Superior temporal gyrus (tissue), 1 donor: ENCODE measurements at regions not wholly inside any gene's neighbourhood (a gene's known extent, or its start where the extent isn't known, plus 50 kb on each side); places are given as distances from the start of the nearest gene placed in this dataset.
"Not testable (repeated sequence)": the region's sequence is repeated elsewhere in the genome, so short reads cannot be mapped to it uniquely, and the experiment has no call there.

Source experiments
- DNase-seq: peaks from one replicate; pipeline ENCODE4 v3.0.0-alpha.2; 2016; ENCODE audit errors: extremely low spot score

DNA sequence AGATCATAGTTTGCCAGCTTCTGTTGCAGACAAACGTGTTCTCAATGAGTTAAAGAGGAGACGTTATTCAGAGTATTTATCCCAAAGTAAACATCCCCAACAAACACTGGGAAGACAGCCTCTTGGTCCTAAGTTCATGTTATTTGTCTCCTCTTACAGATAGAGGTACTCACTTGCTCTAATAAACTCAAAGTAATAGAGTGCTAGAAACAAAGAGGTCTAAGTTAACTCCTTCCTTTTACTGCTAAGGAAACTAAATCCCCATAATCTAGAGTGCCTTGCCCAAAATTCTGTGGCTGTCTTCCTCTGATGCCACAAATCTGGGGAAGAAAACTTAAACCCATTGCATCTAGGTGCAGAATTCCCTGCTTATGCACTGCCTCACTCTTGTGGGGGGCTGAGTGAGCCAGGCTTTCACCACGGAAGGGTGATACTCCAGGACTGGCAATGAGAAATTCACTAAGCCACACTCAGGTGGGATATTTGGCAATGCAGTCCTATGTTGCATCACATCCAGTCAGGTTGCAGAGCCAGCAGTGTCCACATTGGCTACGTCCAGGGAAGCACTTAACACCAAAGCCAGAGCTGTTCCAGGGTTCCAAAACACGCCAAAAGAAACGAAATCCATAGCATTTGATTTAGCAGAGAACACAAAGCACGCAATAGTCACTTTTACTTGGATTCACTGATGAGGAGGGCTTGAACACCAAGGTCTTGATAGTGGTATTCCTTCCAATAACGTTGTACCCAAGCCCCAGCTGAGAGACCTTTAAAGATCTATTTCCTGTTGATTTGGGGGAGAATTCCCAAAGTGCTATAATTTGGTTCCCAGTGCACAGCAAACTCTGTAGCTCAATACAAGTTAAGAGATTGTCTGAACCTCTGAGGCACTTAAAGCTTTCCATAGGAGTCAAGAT, 81.0 kb upstream of the FOXQ1 start:
- no peak for DNase-seq

DNA sequence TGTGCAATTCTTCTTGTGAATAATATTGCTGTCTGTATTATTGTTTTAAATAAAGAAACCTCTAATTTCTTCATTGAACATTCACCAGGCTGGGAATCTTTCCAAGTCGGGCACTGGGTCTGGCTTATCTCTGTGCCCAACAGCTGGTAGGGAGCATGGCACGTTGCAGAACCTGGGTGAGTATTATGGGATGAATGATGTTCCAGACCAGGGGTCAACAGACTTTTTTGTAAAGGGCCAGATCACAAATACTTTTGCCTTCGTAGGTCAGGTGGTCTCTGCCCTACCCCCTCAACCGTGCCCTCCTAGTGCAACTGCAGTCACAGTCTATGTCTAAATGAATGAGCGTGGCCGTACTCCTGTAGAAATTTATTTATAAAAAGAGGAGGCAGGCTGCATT, 81.6 kb upstream of the FOXQ1 start:
- no peak for DNase-seq

DNA sequence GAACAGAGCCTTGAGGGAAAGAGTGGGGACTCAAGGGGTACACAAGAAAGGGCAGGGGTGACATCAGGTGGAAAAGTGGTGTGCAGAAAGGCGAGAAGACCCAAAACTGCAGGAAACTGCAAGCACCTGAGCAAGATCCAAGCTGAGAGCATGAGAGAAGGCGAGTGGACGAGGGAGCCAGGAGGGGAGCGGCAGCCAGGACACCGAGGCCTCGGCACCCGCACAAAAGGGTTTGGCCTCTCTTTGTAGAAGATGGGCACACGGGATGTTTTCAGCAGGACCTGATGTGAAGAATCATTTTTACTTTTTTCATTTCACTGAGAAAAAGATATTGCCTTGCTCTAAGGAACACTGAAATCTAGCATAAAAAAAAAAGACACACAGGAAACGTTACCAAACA, 82.1 kb upstream of the FOXQ1 start:
- DNase-seq: no peak

DNA sequence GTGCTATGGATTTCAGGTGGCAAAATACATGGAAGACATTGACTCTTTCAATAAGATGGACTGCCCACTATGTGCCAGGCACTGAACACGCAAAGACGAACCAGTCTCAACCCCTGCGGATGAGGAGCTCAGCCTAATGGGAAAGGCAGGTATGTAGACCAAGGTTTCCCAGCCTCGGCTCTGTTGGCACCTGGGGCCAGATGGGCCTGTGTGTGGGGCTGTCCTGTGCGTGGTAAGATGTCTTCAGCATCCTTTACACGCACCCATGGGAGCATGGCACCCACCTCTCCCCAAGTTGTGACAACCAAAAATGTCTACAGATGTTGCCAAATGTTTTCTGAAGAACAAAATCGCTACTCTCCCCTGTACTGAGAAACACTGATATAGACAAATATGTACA, 82.6 kb upstream of the FOXQ1 start:
- no peak for DNase-seq

DNA sequence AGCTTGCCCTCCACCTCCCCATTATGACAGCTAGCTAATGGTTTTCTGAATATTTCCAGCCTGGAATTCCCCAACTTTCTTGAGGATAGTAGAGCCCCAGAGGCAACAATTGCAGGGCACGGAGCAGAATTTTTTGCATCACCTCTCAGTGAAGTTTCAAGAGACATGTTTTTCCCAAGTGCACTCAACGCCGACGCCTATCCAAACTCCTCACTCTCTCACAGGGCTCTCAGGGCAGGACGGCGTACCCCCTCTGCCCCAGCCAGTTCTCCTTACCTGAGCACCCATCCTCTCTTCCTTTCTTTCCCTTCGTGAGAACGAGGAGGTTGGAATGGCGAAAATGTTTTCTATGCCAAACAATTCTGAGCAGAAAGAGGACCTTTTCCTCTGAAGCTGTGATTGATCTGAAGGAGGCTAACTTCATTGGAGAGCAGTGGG, 83.1 kb upstream of the FOXQ1 start:
- no peak for DNase-seq

DNA sequence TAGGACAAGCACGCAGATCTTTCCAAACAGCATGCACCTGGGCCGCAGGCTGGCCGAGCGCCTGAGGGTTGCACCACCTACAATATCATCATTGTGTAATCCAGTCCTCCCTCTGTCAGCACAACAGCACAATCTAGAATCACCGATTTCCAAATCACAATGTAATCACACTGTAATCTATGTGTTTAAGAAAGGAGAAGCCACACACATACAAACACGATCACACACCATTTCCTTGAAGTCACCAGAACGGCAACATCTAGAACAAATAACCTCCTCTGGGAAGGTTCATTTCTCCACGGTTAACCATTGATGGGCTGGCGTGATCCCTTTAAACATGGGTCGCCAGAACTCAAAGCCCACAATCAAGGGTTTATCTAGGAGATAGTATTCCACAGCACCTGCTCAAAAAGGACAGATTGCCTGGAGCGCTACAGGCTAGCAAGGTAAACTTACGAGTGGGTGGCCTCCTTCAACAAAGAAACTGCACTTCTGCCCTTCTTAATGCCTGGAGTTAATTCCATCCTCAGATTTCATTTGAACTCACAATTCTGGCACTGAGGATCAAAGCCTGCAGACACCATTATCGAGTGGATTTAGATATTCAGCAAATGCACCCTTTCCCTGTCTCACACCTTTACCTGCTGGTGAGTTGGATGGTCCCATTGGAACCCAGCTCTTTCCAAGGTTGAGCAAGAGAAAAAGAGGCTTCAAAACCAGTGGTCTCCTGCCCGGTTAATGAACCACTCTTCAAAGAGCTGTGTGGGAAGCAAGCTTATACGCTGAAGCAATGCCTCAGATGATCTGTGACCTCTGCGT, 83.8 kb upstream of the FOXQ1 start:
- DNase-seq: no peak

DNA sequence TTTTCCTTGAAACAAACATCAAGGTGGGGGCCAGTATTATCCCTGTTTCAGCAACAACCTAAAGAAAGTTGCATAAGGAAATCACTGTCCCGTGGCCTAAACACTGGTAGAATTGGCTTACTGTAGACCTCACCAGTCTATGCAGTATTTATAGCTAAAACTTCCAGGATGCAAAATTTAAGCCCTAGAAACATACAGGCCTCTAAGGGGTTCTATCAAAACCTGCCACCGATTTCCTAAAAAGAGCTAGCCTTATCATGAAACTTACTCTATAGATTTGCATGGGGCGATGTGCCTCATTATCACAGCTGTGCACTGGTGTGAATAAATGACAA, 84.3 kb upstream of the FOXQ1 start:
- no peak for DNase-seq

DNA sequence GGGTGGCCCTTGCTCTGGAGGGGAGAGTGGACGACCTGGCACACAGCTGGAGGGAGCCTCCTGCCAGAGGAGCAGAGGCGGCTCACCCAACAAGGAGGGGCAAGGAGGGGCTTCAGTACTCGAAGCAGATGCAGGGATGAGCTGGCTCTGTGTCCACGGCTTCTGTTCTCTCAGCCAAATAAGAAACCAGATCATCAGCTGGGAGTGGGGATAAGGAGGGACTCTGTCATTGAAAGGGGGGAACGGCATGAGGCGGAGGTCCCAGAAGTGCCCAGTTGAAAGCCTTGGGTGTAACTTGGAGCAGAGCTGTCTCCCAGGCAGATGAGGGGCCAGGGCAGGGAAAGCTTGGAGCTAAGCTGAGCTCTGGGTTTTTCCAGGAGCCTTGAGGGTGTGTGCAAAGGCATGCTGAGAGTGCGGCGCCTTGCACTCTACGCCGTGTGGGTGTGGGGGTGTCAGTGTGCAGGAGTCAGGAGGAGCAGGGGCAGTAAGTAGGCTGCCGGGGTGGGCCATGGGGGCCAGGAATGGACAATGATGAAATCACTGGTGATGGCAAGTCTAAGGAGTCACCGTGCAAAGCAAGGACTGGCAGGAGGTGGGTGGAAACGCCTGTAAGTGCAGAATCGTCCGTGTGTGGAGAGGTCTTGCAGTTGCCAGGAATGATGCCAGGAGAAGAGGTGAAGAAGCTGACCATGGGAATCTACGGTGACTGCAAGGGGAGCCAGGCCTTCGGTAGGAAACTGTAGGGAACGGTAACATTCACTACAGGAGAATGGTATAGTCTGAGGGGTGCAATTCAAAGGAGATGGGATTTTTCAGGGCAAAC, 85.4 kb upstream of the FOXQ1 start:
- DNase-seq: no peak

DNA sequence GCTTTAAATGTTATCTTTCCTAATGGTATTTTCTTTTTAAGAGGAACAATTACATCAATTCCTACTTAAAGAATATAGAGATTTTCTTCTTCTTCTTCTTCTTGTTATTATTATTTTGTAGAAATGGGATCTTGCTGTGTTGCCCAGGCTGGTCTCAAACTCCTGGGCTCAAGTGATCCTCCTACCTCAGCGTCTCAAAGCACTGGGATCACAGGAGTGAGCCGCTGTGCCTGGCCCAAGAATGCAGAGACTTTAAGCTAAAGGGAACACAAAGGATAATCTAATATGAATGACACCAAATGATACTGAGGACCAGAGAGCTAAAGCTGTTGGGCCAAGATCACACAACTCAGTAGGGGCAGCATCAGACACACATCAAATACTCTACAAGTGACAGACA, 87.4 kb upstream of the FOXQ1 start:
- no peak for DNase-seq

DNA sequence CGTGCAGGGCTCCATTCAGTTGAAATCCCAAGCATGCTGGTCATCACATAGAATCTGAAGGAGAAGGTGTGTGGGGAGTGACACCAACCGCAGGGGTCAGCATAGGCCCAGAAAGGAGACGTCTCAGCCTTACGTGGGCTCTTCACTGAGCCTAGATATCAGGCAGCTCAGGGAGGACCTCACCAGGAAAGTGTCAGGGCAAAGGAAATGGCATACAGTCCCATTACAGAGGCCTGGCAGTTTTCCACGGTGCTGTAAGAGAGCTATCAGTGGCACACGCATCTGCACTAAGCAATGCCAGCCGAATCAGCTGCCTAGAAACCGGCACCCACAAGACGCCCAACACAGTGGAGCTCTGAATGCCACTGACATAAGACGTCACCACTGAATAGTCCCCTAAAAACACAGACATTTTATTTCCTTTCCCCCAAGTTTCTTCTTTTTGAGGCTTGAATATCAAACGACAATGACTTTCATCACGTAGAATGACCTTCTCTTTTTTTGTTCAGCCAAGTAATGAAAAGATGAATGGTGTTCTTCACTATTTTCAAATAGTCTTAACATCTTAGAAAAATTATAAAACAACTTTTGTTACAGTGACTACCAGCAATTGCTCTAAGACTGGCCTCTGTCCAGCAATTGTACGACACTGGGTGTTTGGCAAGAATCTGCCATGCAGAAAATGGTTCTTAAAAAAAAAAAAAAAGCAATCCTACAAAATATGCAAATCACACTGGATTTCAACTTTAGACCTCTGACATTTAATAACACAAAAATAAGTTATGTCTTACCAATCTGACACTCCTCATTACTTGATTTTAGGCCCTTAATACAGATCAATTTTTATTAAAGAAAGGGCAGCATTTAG, 88.9 kb upstream of the FOXQ1 start:
- DNase-seq: peak; percentile 46

DNA sequence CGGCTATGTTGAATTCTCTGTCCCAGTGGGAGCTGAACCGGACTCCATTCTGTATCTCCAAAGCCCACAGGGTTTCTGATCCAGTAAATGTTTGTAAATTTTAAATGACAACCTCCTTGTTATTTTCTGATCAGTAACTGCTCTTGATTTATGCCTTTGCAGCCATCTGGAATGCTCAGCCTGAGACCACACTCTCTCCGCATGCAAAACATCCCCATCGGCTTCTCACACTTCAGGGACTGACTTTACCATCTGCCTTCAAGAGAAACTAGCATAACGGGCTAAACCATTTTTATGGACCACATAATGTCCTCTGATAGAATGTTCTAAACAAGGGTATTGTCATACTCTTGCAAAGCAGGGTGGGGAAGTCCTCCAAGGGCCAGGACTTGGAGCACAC, 94.5 kb upstream of the FOXQ1 start:
- DNase-seq: no peak

DNA sequence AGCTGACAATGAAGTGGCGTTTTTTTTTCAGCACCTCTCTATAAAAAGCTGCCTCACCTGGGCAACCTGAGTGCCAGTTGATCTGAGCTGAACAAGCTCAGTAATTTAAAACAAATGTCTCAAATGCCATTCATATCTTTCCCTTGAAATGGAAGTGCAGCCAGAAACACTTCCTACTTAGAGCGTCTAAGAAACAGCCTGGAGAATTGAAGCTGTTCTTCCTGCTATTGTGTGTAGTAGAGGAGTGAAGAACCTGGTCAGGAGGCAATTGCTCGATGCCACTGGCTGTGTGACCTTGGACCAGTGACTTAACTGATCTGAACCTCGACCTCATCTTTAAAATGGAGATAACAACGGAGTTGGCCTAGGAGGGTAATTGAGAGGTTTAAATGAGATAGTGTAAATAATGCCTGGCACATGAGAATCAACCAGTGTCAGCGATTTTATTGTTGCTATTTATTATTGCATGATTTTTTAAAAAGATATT, 95.4 kb upstream of the FOXQ1 start:
- no peak for DNase-seq

DNA sequence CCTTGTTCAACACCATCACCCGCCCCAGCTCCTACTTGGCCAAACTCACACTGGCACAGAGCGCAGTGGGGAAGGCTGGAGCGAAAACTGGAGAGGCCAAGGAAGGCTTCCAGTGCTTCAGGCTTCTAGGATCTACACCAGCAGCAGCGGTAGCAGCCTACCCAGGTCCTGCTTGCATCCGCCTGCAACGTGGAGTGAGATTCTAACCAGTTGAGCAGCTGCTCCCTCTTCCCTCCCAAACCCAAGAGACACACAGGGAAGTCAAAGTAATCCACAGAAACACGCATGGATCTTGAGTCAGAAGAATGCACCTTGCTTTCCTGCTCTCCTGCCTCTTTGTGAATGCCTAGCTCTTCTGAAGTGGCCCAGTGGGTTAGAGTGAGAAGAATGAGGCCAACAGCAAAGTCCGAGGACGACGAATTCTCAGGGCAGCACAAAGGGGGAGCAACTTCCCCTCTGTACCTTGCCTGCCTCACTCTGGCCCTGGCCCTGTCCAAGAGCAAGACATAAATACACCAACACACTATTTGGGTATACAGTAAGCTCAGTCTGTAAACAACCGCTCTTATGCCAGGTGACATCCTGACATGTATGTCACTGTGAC, 95.9 kb upstream of the FOXQ1 start:
- no peak for DNase-seq

DNA sequence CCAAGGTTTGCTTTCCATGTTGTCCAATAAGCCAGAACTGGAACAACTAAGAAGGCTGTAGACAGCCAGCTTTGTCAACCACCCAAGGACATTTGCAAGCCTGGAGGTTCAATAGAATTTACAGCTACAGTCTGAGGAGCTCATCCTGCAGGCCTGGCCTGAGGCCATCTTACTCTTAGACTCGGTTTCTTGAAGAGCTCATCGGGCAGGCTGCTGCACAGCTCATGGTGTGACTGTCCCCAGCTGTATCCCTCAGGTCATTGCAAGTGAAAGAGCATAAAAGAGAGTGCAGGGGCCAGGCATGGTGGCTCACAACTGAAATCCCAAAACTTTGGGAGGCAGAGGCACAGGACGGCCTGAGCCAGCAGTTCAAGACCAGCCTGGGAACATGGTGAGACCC, 96.9 kb upstream of the FOXQ1 start:
- no peak for DNase-seq

DNA sequence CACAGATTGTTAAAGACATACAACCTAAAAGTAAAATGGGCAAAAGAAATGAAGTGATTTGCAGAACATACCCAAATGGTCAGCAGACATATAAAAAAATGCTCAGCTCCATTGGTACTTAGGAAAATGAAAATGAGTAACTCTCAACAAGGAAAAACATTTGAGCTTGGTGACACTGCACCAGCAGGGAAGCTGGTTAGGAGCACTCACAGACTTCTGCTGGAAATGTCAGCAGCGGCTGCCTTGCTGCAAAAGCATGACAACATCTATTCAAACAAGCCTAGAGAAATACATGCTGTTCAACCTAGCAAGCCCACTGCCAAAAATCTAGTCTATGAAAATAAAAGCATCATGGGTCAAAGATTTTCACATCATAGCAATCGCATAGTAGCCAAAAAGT, 99.0 kb upstream of the FOXQ1 start:
- DNase-seq: no peak

DNA sequence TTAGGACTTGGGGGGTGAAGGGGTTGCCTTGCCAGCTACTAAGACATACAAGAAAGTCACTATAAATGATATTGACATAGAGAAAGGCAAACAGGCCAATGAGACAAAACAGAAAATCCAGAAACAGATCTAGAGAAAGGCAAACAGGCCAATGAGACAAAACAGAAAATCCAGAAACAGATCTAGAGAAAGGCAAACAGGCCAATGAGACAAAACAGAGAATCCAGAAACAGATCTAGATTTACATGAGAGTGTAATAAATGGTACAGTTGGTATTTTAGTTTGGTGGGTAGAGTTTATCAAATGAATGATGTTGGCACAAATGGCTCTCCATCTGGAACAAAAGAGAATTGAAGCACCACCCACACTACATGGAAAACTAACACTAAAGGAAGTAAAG, 99.8 kb upstream of the FOXQ1 start:
- DNase-seq: not testable (repeated sequence)

DNA sequence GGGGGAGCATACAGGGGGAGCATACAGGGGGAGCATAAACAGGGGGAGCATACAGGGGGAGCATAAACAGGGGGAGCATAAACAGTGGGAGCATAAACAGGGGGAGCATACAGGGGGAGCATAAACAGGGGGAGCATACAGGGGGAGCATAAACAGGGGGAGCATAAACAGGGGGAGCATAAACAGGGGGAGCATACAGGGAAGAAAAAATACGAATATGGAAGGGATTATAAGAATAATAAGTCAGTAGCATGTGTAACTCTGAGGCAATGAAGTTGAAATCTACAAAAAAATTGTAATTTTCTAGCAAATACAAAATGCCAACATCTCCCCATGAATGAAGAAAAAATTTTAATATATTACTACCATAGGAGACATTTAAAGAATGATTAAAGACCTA, 101.3 kb upstream of the FOXQ1 start:
- not testable (repeated sequence) for DNase-seq

DNA sequence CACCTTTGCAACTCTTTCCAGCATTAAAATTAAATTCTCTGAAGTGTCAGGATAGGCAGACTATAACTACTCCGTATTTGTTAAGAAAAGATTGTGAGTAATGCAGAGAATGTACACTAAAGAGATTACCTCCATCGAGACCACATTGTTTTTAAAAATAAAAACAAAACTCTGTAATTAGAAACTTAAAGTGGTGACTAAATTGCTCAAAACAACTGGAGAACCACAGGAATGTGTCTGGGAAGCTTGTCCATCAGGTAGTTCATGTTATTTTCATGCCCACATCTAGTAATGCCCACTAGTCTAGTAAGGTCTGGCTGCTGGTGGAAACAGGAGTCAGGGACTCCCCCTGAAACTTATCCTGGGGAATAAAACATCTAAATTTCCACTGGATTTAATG, 103.0 kb upstream of the FOXQ1 start:
- no peak for DNase-seq

DNA sequence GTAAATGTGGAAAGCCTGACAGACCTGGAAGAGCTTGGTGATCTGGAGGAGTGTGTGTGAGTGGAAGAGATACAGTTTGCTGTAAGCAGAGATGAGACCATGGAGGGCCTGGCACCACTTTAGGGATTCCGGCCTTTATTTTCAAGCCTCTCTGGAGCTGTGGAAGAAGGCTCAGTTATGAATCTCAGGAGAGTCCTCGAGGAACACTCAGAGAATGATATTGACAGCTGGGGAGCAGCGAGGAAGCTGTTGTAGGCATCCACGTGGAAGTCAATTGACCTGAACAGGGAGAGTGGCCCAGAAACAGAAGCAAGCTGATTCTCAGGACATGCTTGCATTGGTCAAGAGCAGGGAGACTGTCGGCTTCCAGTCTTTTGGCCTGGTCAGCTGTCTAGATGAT, 108.4 kb upstream of the FOXQ1 start:
- DNase-seq: no peak

DNA sequence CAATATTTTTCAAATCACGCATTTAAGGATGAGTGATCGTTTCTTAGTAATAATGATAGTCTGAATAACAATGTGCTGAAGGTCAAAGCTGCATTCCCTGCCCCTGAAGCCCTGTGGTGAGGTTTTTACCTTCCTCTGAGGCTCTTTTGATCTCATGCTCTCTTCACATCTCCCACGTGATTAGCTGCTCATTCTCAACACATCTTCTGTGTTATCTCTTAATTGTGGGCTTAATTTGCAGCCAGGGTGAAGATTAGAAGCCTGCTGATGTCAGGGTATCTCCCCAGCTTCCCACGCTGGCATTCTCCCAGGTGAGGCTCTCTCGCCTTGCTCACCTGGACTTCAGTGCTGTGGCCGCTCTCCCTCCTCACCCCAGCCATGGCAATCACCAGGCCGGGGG, 109.7 kb upstream of the FOXQ1 start:
- DNase-seq: no peak
